ENCODE measurements at regions not wholly inside any gene's neighbourhood (a gene's known extent, or its start where the extent isn't known, plus 50 kb on each side); places are given as distances from the start of the nearest gene placed in this dataset.
"Not testable (repeated sequence)": the region's sequence is repeated elsewhere in the genome, so short reads cannot be mapped to it uniquely, and the experiment has no call there.

DNA sequence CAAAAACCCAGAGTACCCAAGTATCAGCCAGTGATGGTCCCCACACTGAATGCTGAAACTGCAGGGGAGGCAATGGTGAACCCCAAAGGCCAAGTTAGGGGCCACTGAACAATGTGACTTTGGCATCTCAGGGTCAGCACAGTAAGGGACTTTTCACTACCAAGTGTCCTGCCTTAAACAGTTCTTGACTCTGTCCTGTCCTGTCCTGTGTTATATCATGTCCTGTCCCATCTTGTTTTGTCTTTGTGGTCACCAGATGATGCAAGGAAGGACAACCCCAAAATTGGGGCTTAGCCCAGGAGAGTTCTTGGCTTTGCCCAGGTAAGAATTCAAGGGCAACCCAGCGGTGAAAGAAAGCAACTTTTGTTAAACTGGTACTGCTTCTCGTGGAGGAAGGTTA lies 105.0 kb downstream of the PPIAL4A start:
- TF ChIP-seq POLR2A (IDR thresholded peaks at IDR 0.05), result not testable (repeated sequence)
- TF ChIP-seq, protein P1, sequence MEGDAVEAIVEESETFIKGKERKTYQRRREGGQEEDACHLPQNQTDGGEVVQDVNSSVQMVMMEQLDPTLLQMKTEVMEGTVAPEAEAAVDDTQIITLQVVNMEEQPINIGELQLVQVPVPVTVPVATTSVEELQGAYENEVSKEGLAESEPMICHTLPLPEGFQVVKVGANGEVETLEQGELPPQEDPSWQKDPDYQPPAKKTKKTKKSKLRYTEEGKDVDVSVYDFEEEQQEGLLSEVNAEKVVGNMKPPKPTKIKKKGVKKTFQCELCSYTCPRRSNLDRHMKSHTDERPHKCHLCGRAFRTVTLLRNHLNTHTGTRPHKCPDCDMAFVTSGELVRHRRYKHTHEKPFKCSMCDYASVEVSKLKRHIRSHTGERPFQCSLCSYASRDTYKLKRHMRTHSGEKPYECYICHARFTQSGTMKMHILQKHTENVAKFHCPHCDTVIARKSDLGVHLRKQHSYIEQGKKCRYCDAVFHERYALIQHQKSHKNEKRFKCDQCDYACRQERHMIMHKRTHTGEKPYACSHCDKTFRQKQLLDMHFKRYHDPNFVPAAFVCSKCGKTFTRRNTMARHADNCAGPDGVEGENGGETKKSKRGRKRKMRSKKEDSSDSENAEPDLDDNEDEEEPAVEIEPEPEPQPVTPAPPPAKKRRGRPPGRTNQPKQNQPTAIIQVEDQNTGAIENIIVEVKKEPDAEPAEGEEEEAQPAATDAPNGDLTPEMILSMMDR (IDR thresholded peaks at IDR 0.05), result not testable (repeated sequence)

Data from body of pancreas (tissue), 4 donors.